Stimulated activated CD4-positive, alpha-beta T cell treated with anti-CD3 and anti-CD28 coated beads, Interleukin-4, amount 100 ng/mL, for 1 hour (primary cell): ENCODE measurements at regions not wholly inside any gene's neighbourhood (a gene's known extent, or its start where the extent isn't known, plus 50 kb on each side); places are given as distances from the start of the nearest gene placed in this dataset.

Experiments used
- DNase-seq: peaks from one replicate; pipeline ENCODE4 v3.0.0-alpha.2; 2020

DNA sequence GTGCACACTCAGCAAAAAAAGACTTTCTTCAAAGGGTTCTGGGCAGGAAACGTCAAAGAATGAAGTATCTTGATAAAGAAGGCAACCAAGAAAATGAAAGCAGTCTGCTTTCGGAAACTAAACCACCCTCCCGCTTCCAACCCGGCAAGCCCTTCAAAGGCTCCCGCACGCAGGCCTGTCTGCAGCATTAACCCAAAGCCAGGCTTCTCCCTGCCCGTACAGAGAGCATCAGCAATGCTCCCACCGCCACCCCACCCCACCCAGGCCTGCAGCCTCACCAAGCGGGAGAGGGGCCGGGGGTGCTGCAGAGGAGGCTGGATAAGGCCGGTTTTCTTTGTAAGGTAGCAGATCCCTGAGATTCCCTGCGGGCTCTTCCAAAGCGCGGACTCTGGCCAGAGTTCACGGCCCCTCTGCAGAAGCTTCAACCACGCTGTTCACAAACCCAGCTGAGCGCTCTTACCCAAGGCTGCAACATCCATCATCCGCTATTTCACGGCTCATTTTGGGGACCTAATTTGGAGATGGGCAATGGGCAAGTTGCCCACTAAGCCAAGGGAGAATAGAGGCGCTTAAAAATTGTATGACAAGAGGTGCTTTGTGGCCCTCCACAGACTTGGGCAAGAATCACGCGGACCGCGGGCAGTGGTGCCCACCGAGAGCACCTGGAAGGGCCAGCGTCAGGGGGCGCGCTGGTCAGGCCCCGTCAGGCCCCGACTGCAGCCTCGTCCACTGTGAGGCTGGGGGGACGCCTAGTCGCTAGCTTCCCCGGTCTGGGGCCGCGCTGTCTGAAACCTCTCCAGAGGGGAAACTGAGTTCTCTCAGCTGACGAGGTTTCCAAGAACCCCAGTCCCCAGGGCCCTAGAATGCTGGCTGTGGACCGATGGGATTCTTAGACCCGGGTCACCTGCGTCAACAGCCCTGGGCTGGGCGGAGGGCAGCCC, 225.4 kb upstream of the ID2 start:
- DNase-seq = peak; percentile 60

- peak; percentile 36 for DNase-seq
Measured at GRCh38 chr2:8457092-8457481, 224.8 kb upstream of the ID2 start.

DNA sequence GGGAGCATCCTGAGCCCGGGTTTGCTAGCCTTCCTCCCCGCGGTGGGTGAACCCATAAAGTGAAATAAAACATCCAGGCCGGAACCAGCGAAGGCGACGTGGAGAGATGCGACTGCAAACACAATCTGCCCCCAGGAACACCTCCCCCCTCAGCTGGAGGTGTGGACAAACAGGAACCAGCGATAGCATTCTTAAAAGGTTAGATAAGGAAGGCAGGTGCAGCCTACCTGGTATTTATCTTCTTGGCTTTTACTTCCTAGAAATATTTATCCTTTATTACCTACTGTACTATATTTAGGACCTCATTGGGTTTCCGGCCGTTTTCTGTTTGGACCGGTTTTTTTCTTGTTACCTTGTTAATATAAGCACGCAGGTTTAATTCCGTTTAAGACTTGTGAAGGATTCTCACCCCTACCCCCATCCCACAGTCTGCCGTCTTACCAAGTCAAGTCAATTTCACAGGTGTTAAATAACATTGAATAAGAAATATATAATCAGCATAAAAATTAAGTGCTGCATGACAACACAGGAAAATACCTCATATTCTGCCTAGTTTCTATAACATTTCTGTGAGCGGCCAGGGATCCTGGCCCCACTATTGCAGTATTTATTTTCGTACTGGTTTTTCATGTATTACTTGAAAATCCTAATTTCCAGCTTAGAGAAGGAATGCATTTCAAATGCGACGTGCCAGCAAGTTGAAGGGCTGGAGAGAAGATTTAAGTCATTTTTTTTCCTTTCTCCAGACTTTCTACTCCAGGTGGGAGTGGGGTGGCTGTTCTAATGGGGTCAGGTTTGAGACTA, 224.0 kb upstream of the ID2 start:
- DNase-seq = no peak

DNA sequence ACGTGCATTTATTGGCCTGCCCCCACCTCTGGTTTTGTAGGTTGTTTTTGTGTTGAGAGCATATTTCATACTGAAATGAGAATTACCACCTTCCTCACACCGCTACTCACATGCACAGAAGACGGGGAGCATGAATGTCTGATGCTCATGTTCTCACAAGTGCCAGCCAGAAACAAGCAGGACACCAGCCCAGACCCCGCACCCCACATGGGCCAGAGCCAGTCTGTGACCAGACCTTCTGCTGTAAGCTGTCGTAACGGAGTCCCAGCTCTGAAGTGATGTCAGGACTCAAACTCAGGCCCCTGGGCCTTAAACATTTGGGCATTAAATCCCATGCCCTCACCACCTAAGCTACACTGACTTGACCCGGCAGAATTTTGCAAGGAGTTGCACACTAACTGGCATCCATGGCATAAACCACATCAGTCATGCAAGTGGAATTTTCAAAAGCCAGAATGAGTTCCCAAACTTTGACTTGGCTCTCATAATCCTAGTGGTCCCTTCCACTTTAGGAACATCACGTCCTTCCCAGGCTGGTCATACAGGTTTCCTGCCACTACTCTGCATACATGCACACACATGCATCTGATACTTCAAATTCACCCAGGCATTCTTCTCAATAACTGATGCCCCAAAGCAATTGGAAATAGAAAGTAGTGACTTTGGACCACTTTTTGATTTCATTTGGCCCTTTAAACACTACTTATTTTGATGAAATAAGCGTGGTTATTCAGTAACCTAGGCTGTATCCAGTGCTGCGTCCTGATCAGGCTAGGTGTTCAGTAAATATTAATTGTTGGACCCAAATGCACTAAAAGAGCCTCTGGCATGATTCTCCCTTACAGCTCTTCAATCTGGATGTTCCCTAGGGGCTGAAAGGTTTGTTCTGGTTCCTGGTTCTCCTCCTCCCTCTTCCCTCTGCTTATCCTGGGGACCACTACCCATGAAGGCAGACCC, 223.1 kb upstream of the ID2 start:
- DNase-seq = no peak

GRCh38 chr2:8459474-8459873, 222.4 kb upstream of the ID2 start:
- no peak for DNase-seq

- no peak for DNase-seq
Measured at GRCh38 chr2:8461341-8461740, 220.5 kb upstream of the ID2 start.

DNA sequence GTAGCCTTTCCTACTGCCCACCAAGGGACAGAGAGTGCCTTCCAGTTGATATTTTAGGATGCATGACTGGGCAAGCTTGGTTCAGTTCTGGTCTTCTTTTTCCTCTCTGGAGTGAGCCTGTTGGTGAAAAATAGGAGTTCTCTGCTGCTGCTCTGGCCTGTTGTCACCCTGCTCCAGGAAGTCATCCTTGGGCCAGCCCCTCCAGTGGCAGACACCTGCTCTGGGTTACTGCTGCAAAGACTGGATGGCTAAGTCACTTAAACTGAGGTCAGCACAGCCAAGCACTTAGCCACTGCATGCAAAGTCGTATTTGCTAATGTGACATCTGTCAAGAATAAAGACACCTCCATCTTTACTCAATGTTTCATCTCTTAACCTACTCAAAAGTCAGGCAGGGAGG, 219.6 kb upstream of the ID2 start:
- no peak for DNase-seq

- DNase-seq = no peak
Measured at GRCh38 chr2:8462899-8463648, 218.8 kb upstream of the ID2 start.

GRCh38 chr2:8465560-8465959, 216.3 kb upstream of the ID2 start:
- no peak for DNase-seq

- no peak for DNase-seq
Measured at GRCh38 chr2:8469709-8470493, 212.0 kb upstream of the ID2 start.

DNA sequence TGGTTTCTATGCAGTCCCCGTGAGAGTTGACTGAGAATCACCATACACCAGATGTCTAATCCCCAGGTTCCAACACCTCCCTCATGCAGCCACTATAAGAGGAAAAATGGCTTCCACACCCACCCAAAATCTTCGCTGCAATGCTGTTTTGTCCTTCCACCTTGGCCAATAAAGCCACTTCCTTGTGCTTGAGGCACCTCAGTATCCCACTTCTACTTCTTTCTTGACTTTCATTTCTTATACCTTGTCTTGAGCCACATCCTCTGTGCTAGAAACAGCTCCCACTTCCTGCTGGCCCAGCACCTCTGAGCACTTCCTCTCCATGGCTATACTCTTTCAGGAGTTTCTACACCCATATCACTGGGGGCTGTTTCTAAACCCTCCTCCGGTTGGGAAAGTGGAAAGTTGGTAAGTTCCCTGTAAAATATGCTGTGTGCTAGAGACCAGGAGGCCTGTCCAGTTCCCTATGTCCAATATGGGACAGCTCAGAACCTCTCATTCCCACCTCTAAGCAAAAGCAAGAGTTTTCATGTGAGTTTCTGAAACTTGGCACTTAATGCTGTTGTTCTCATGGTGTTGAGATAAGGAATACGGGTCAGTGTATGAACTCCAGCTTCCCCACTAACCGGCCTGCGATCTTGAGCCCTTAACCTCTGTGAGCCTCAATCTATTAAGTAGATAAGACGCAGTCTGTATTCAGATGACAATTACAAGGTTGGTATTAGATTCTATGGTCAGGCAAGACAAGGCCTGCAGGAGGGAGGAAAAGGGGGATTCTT, 209.1 kb upstream of the ID2 start:
- no peak for DNase-seq

- DNase-seq = peak; percentile 40
Measured at GRCh38 chr2:8475349-8476031, 206.4 kb upstream of the ID2 start.

DNA sequence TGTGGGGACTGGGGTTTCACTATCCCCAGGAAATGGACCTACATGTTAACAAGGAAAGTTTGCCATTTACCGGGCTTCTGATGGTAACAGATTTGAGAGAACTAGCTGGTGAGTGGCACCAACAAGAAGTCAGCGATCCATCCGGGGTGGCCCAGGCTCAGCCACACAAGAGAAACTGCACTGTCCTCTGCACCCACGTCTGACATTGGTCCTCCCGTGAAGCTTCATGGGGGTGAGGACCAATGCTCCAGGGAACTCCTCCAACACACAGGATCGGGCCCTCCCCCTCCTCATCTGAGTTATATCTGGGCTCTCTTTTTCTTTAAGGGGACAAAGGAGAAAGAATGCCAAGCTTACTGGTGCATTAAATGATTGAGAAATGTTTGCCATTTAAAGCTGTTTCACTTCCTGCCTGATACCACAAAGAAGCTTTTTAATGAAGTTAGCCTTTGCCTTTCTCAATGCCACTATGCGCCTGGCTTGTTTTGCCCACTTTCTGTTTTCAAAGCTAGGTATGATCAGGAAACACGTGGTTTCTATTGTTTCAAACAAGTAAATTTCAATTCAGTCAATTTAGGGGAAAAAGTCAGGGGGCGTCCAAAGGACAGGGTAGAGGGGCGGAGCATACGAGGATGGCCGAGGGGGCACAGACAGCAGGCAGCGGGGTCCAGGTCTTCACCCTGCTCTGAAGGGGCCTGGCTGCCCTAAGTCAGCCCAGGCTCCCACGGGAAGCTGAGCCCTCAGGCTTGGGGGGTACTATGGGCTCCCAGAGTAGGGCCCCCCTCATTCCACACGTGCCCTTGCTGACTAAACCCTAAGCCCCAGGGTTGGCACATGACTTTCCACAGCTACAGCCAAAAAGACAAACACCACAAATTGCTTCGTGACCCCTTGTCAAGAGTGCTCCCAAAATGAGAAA, 204.0 kb upstream of the ID2 start:
- no peak for DNase-seq

DNA sequence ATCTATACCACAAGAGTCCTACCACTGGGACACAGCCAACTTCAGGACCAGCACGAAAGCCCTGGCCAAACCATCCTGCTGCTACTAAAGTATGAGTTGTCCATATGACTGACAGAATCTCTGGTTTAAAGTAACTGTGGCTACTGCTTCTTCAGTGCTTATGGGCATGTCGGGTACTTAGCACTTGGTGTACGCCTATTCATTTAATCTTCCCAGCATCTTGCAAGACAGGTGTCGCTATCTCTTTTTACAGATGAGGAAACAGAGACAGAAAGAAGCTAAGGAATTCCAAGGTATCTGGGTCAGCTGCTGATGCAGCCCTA, 203.4 kb upstream of the ID2 start:
- DNase-seq = no peak

GRCh38 chr2:8479298-8479697, 202.6 kb upstream of the ID2 start:
- no peak for DNase-seq

DNA sequence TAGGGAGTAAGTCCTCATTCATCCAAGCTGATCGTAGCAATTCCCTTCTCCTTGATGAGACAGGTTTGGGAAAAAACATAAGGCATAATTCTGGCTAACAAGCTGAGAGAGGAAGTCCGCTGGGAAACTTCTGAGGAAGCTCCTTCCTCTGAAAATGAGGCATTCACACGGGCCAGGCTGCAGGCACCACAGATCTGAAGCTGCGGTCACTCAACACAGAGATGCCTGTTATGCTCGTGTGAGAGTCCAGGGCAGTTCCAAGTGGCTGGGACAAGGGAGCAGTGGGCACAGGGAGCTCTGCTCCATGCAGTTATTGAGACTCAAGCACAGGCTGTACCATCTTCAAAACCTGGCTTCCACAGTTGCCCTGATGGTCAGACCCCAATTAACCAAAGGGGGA, 200.9 kb upstream of the ID2 start:
- DNase-seq = no peak

DNA sequence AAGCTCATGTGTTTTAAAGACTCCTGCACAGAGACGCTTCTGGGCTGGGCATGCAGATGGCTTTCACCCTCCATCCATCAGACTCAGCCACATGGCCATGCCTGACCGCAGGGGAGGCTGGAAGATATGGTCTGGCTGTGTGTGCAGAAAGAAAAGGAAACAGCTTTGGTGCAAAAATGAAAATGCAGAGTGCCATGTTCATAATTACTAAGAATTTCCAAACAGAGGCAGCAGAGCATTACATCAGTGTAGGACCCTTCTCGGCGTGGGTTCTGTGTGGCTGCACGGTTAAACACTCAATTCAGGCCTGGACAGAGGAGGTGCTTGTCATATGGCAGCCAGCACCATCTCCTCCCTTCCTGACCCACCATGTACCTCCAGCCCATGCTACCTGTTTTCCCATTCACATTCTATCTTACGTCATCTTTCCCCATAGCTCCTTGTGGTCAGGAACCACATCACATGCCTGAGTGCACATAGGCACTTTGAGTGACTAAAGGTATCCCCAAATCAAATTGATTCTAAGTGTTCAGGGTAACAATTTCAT, 200.3 kb upstream of the ID2 start:
- peak; percentile 19 for DNase-seq

DNA sequence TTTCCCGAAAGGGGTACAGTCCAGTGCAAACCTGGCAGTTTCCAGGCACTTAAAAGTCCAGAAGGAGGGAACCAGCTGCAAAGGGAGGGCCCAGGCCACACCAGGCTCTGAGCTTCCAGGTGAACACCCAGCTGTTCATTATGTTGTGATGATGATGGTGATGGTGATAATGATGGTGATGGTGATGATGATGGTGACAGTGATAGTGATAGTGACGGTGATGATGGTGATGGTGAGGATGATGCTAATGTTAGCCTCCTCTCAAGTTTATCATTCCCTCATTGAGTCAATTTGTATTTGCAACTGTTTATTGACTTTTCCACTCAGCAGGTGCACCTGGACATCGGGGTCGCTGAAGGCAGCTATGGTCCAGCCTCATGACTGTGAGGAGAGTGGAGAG, 199.4 kb upstream of the ID2 start:
- no peak for DNase-seq
